Retinal pigment epithelial cell (primary cell): ENCODE measurements at regions not wholly inside any gene's neighbourhood (a gene's known extent, or its start where the extent isn't known, plus 50 kb on each side); places are given as distances from the start of the nearest gene placed in this dataset.
A peak's percentile ranks its signal among the peaks of the same experiment; 100 is the strongest.

ENCODE experiments used
- DNase-seq: peaks from one replicate; pipeline ENCODE4 v3.0.0-alpha.2; 2010; ENCODE audit warnings: low read depth
- H3K4me3 ChIP-seq: 2 replicates; pipeline ENCODE4 v1.5.1; 2011; ENCODE audit warnings: mild to moderate bottlenecking, low read length, control low read depth, moderate library complexity
- TF ChIP-seq, protein P1 (sequence below): conservative IDR thresholded peaks from 2 replicates; pipeline ENCODE4 v1.5.1; 2011; ENCODE audit warnings: low read depth, low read length, control low read depth, inconsistent platforms

DNA sequence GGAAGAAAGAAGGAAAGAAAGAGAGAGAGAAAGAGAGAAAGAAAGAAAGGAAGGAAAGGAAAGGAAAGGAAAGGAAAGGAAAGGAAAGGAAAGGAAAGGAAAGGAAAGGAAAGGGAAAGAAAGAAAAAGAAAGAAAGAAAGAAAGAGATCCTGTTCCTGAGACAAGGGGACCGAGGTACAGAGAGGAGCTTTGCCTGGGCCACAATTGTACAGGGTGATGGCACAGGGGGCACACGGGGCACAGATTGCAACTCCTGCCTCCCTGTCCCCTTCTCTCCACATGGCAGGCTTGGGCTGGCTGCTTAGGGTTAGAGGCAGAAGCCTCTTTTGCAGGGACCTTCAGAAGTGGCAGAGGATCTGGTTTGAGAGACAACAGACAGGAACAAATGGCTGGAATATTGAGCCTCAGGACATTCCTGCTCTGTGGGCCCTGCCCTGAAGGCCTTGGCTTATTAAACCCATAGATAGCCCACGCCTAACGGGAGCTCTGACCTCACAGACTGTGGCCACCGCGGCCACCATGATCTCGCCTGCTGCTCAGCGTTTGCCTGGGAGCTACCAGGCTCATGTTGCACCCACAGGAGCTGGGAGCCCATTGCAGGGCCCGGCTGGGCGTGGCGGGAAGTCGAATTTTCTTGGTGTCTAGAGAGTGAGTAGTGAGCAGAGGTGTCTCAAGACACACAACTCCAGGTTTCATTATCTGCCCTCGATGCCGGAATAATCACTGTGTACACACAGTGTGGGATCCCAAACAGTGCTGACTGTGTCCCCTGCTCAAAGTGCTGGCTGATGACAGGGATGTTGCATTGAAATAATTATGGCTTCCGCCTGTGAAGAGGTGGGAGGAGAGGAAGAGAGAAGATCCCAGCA lies 147.9 kb upstream of the NCOR2 start:
- H3K4me3 ChIP-seq = no peak overlapping the region
- DNase-seq = no peak
- TF ChIP-seq, protein P1, sequence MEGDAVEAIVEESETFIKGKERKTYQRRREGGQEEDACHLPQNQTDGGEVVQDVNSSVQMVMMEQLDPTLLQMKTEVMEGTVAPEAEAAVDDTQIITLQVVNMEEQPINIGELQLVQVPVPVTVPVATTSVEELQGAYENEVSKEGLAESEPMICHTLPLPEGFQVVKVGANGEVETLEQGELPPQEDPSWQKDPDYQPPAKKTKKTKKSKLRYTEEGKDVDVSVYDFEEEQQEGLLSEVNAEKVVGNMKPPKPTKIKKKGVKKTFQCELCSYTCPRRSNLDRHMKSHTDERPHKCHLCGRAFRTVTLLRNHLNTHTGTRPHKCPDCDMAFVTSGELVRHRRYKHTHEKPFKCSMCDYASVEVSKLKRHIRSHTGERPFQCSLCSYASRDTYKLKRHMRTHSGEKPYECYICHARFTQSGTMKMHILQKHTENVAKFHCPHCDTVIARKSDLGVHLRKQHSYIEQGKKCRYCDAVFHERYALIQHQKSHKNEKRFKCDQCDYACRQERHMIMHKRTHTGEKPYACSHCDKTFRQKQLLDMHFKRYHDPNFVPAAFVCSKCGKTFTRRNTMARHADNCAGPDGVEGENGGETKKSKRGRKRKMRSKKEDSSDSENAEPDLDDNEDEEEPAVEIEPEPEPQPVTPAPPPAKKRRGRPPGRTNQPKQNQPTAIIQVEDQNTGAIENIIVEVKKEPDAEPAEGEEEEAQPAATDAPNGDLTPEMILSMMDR = no peak

DNA sequence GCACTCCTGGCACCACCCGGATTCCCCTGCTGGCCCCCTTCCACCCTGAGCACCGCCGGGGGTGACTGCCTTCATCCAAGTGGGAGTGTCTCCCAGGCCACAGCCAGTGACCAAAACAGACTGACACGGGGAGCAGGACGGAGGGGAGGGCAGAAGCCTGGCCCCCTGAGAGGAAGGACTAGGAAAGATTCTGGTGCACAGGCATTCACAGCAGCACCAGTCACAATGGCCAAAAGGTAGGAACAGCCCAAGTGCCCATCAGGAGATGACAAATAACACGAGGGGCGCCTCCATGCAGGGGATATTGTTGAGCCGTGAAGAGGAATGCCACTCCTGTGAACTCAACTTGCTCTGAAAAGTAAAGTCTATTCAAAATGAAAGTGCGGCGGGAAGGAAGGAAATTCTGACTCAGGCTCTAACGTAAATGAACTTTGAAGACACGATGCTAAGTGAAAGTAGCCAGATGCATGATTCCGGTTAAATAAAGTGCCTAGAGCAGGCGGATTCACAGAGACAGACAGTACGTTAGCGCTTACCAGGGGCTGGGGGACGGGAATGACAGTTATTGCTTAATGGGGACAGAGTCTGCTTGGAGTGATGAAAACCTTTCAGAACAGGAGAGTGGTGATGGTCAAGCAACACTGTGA lies 146.1 kb upstream of the NCOR2 start:
- H3K4me3 ChIP-seq = no peak overlapping the region
- TF ChIP-seq, protein P1 = no peak
- DNase-seq = no peak

DNA sequence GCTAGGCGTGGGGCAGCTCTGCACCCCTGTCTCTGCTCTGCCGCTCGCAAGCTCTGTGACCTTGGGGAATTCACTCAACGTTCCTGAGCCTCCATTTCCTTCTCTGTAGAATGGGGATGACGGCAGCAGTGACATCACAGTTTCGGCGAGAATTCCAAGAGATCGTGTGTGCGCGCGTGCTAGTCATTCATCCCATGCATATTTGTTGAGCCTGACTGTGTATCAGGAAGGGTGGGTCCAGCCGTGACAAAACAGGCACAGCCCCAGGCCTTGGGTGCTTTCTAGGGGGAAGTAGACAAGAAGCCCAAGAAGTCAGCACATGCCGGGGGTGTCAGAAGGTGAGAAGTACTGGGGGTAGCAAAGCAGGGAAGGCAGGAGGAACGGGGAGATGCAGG lies 145.6 kb upstream of the NCOR2 start:
- H3K4me3 ChIP-seq = no peak overlapping the region
- TF ChIP-seq, protein P1 = no peak
- DNase-seq = no peak

DNA sequence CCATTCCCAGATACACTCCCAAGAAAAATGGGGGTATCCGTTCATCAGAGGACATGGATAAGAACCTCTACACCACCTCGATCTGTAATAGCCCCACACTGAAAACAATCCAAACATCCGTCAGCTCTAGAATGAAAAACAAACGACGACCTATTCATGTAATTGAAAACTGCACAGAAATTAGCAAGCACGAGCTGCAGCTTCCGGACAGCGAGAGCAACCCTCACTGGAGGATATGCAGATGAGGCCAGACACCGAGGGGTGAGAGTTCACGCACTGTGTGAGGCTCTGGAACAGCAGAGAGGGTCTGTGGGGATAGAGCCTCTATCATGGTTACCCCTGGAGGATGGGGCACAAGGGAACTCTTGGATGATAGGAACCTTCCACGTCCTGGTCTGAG lies 143.9 kb upstream of the NCOR2 start:
- no peak for DNase-seq

DNA sequence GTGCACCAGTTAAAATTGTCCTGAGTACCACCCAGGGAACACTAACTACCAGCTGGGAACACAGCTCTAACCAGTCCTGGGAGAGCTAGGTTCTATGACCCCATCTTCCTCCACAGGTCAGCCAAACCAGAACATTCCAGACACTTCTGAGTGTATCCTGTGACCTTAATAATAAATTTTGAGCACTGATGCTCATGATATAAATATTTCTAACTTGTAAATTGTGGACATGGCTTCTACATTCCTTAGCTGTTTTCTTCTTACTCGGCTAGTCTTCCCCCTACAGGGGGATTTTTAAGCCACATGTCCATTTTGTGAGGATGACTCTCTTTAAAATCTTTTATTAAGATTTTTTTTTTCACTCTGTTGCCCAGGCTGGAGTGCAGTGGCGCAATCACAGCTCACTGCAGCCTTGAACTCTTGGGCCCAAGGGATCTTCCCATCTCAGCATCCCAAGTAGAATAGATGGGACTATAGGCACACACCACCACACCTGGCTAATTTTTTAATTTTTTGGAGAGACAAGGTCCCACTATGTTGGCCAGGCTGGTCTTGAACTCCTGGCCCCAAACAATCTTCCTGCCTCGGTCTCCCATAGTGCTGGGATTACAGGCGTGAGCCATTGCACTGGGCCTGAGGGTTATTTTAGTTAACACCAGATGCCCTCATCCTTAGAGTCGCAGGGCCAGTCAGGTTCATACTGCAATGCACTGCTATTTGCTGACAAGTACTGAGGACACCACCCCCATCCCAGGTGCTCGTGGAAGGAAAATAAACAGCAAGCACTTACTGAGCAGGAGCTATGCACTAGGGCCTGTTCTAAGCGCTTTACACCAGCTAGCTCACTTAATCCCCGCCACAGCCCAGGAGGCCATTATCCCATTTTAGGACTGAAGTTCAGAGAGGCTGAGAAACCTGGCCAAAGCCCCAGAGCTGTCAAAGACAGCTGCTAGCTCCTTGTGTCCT lies 142.6 kb upstream of the NCOR2 start:
- no peak overlapping the region for H3K4me3 ChIP-seq
- DNase-seq = no peak
- TF ChIP-seq, protein P1 = peak; percentile 36

More for the DNA sequence above, 143.9 kb upstream of the NCOR2 start:
- no peak overlapping the region for H3K4me3 ChIP-seq
- TF ChIP-seq, protein P1 = no peak

DNA sequence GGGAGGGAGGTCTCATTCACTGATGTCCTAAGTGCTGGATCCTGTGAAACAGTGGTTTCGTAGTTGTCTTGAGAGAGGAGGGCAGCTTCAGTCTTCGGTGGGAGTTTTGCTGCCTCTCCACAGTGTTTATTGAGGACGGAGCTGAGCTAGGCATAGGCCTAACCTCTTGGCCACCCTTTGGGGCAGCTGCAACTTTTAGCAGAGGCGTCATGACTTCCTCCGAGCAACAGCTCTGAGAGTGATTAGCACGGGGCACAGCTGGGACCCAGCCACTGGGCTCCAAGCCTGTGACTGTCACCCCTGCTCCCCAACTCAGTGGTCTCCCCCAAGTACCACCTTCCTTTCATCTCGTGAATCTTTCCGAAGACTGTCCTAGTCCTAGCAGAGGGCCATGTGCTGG lies 139.9 kb upstream of the NCOR2 start:
- TF ChIP-seq, protein P1 = no peak
- no peak overlapping the region for H3K4me3 ChIP-seq
- DNase-seq = no peak
